ENCODE measurements at regions not wholly inside any gene's neighbourhood (a gene's known extent, or its start where the extent isn't known, plus 50 kb on each side); places are given as distances from the start of the nearest gene placed in this dataset.

GRCh38 chr5:57833489-57833888 is 350.9 kb upstream of the ACTBL2 start:
- H3K9me3 ChIP-seq (ENCODE audit: control insufficient read depth, insufficient read depth, low read depth, low read length) = peaks cover 14% of the 10 kb centered on the region
- peaks cover 11% of the 10 kb centered on the region for H3K4me1 ChIP-seq (ENCODE audit: control insufficient read depth, insufficient read depth, low read length)
- H3K27ac ChIP-seq (ENCODE audit: low read depth, low read length) = no peak overlapping the region
- H3K36me3 ChIP-seq (ENCODE audit: control insufficient read depth, insufficient read depth, low read length) = no peaks in the 10 kb centered on the region
- no peak overlapping the region for H3K4me3 ChIP-seq (ENCODE audit: low read depth, low read length)
- no peak overlapping the region for H3K9ac ChIP-seq (ENCODE audit: low read length)
- no peaks in the 10 kb centered on the region for H3K27me3 ChIP-seq (ENCODE audit: control insufficient read depth, insufficient read depth, low read length)

GRCh38 chr5:57832875-57833274 is 350.3 kb upstream of the ACTBL2 start:
- H3K4me3 ChIP-seq (ENCODE audit: low read depth, low read length) = no peak overlapping the region
- peaks cover 11% of the 10 kb centered on the region for H3K4me1 ChIP-seq (ENCODE audit: control insufficient read depth, insufficient read depth, low read length)
- no peak overlapping the region for H3K27ac ChIP-seq (ENCODE audit: low read depth, low read length)
- H3K27me3 ChIP-seq (ENCODE audit: control insufficient read depth, insufficient read depth, low read length) = no peaks in the 10 kb centered on the region
- no peaks in the 10 kb centered on the region for H3K36me3 ChIP-seq (ENCODE audit: control insufficient read depth, insufficient read depth, low read length)
- no peak overlapping the region for H3K9ac ChIP-seq (ENCODE audit: low read length)
- H3K9me3 ChIP-seq (ENCODE audit: control insufficient read depth, insufficient read depth, low read depth, low read length) = peaks cover 14% of the 10 kb centered on the region

- Histone ChIP-seq H3K36me3 (ENCODE audit: control insufficient read depth, insufficient read depth, low read length) (no peaks in the 10 kb centered on the region), H3K9ac (ENCODE audit: low read length) (no peak overlapping the region), H3K9me3 (ENCODE audit: control insufficient read depth, insufficient read depth, low read depth, low read length) (peaks cover 10% of the 10 kb centered on the region), H3K4me3 (ENCODE audit: low read depth, low read length) (no peak overlapping the region), H3K27ac (ENCODE audit: low read depth, low read length) (no peak overlapping the region), H3K27me3 (ENCODE audit: control insufficient read depth, insufficient read depth, low read length) (no peaks in the 10 kb centered on the region), H3K4me1 (ENCODE audit: control insufficient read depth, insufficient read depth, low read length) (peaks cover 11% of the 10 kb centered on the region)
Observed at GRCh38 chr5:57831932-57832331, 349.3 kb upstream of the ACTBL2 start.

- no peak overlapping the region for H3K4me3 ChIP-seq (ENCODE audit: low read depth, low read length)
- H3K9me3 ChIP-seq (ENCODE audit: control insufficient read depth, insufficient read depth, low read depth, low read length) = peaks cover 2% of the 10 kb centered on the region; the same call in 1 of the 2 replicates
- peaks cover 11% of the 10 kb centered on the region for H3K4me1 ChIP-seq (ENCODE audit: control insufficient read depth, insufficient read depth, low read length)
- H3K27me3 ChIP-seq (ENCODE audit: control insufficient read depth, insufficient read depth, low read length) = no peaks in the 10 kb centered on the region
- no peak overlapping the region for H3K9ac ChIP-seq (ENCODE audit: low read length)
- no peak overlapping the region for H3K27ac ChIP-seq (ENCODE audit: low read depth, low read length)
- no peaks in the 10 kb centered on the region for H3K36me3 ChIP-seq (ENCODE audit: control insufficient read depth, insufficient read depth, low read length)
Observed at GRCh38 chr5:57831090-57831489, 348.5 kb upstream of the ACTBL2 start.

- Histone ChIP-seq H3K27me3 (ENCODE audit: control insufficient read depth, insufficient read depth, low read length) (no peaks in the 10 kb centered on the region), H3K27ac (ENCODE audit: low read depth, low read length) (no peak overlapping the region), H3K9ac (ENCODE audit: low read length) (no peak overlapping the region), H3K9me3 (ENCODE audit: control insufficient read depth, insufficient read depth, low read depth, low read length) (no peaks in the 10 kb centered on the region; the same call in 1 of the 2 replicates), H3K36me3 (ENCODE audit: control insufficient read depth, insufficient read depth, low read length) (no peaks in the 10 kb centered on the region), H3K4me1 (ENCODE audit: control insufficient read depth, insufficient read depth, low read length) (no peaks in the 10 kb centered on the region), H3K4me3 (ENCODE audit: low read depth, low read length) (no peak overlapping the region)
Observed at GRCh38 chr5:57828221-57828620, 345.6 kb upstream of the ACTBL2 start.

- H3K27me3 ChIP-seq (ENCODE audit: control insufficient read depth, insufficient read depth, low read length) = no peaks in the 10 kb centered on the region
- no peak overlapping the region for H3K9ac ChIP-seq (ENCODE audit: low read length)
- peaks cover 3% of the 10 kb centered on the region; the same call in 1 of the 2 replicates for H3K9me3 ChIP-seq (ENCODE audit: control insufficient read depth, insufficient read depth, low read depth, low read length)
- no peak overlapping the region for H3K27ac ChIP-seq (ENCODE audit: low read depth, low read length)
- H3K4me3 ChIP-seq (ENCODE audit: low read depth, low read length) = no peak overlapping the region
- no peaks in the 10 kb centered on the region for H3K4me1 ChIP-seq (ENCODE audit: control insufficient read depth, insufficient read depth, low read length)
- H3K36me3 ChIP-seq (ENCODE audit: control insufficient read depth, insufficient read depth, low read length) = no peaks in the 10 kb centered on the region
Observed at GRCh38 chr5:57825031-57825686, 342.5 kb upstream of the ACTBL2 start.

GRCh38 chr5:57824623-57825022 is 342.0 kb upstream of the ACTBL2 start:
- no peaks in the 10 kb centered on the region for H3K4me1 ChIP-seq (ENCODE audit: control insufficient read depth, insufficient read depth, low read length)
- no peak overlapping the region for H3K4me3 ChIP-seq (ENCODE audit: low read depth, low read length)
- no peaks in the 10 kb centered on the region for H3K27me3 ChIP-seq (ENCODE audit: control insufficient read depth, insufficient read depth, low read length)
- peaks cover 3% of the 10 kb centered on the region; the same call in 1 of the 2 replicates for H3K9me3 ChIP-seq (ENCODE audit: control insufficient read depth, insufficient read depth, low read depth, low read length)
- no peak overlapping the region for H3K9ac ChIP-seq (ENCODE audit: low read length)
- H3K27ac ChIP-seq (ENCODE audit: low read depth, low read length) = no peak overlapping the region
- no peaks in the 10 kb centered on the region for H3K36me3 ChIP-seq (ENCODE audit: control insufficient read depth, insufficient read depth, low read length)

- Histone ChIP-seq H3K36me3 (ENCODE audit: control insufficient read depth, insufficient read depth, low read length) (no peaks in the 10 kb centered on the region), H3K4me1 (ENCODE audit: control insufficient read depth, insufficient read depth, low read length) (no peaks in the 10 kb centered on the region), H3K27me3 (ENCODE audit: control insufficient read depth, insufficient read depth, low read length) (no peaks in the 10 kb centered on the region), H3K9ac (ENCODE audit: low read length) (no peak overlapping the region), H3K9me3 (ENCODE audit: control insufficient read depth, insufficient read depth, low read depth, low read length) (peaks cover 3% of the 10 kb centered on the region; the same call in 1 of the 2 replicates), H3K4me3 (ENCODE audit: low read depth, low read length) (no peak overlapping the region), H3K27ac (ENCODE audit: low read depth, low read length) (no peak overlapping the region)
Observed at GRCh38 chr5:57824047-57824446, 341.4 kb upstream of the ACTBL2 start.

- H3K9me3 ChIP-seq (ENCODE audit: control insufficient read depth, insufficient read depth, low read depth, low read length) = peaks cover 3% of the 10 kb centered on the region; the same call in 1 of the 2 replicates
- no peak overlapping the region for H3K27ac ChIP-seq (ENCODE audit: low read depth, low read length)
- H3K27me3 ChIP-seq (ENCODE audit: control insufficient read depth, insufficient read depth, low read length) = no peaks in the 10 kb centered on the region
- no peaks in the 10 kb centered on the region for H3K4me1 ChIP-seq (ENCODE audit: control insufficient read depth, insufficient read depth, low read length)
- H3K9ac ChIP-seq (ENCODE audit: low read length) = no peak overlapping the region
- no peaks in the 10 kb centered on the region for H3K36me3 ChIP-seq (ENCODE audit: control insufficient read depth, insufficient read depth, low read length)
- H3K4me3 ChIP-seq (ENCODE audit: low read depth, low read length) = no peak overlapping the region
Observed at GRCh38 chr5:57822651-57823050, 340.0 kb upstream of the ACTBL2 start.

GRCh38 chr5:57818397-57818796 is 335.8 kb upstream of the ACTBL2 start:
- Histone ChIP-seq H3K9ac (ENCODE audit: low read length) (no peak overlapping the region), H3K9me3 (ENCODE audit: control insufficient read depth, insufficient read depth, low read depth, low read length) (peaks cover 3% of the 10 kb centered on the region; the same call in 1 of the 2 replicates), H3K36me3 (ENCODE audit: control insufficient read depth, insufficient read depth, low read length) (no peaks in the 10 kb centered on the region), H3K27me3 (ENCODE audit: control insufficient read depth, insufficient read depth, low read length) (no peaks in the 10 kb centered on the region), H3K27ac (ENCODE audit: low read depth, low read length) (no peak overlapping the region), H3K4me1 (ENCODE audit: control insufficient read depth, insufficient read depth, low read length) (peaks cover 14% of the 10 kb centered on the region), H3K4me3 (ENCODE audit: low read depth, low read length) (no peak overlapping the region)

- no peak overlapping the region for H3K27ac ChIP-seq (ENCODE audit: low read depth, low read length)
- no peak overlapping the region for H3K9ac ChIP-seq (ENCODE audit: low read length)
- no peaks in the 10 kb centered on the region for H3K27me3 ChIP-seq (ENCODE audit: control insufficient read depth, insufficient read depth, low read length)
- peaks cover 14% of the 10 kb centered on the region for H3K4me1 ChIP-seq (ENCODE audit: control insufficient read depth, insufficient read depth, low read length)
- no peak overlapping the region for H3K4me3 ChIP-seq (ENCODE audit: low read depth, low read length)
- H3K36me3 ChIP-seq (ENCODE audit: control insufficient read depth, insufficient read depth, low read length) = no peaks in the 10 kb centered on the region
- peaks cover 3% of the 10 kb centered on the region; the same call in 1 of the 2 replicates for H3K9me3 ChIP-seq (ENCODE audit: control insufficient read depth, insufficient read depth, low read depth, low read length)
Observed at GRCh38 chr5:57817924-57818323, 335.3 kb upstream of the ACTBL2 start.
